SH-SY5Y (cell line): ENCODE measurements at regions not wholly inside any gene's neighbourhood (a gene's known extent, or its start where the extent isn't known, plus 50 kb on each side); places are given as distances from the start of the nearest gene placed in this dataset.

Experiments used
- GATA2 ChIP-seq: IDR thresholded peaks from 2 replicates; pipeline ENCODE4 v1.6.1; 2011; ENCODE audit warnings: mild to moderate bottlenecking, low read depth, low read length
- GATA3 ChIP-seq: IDR thresholded peaks from 2 replicates; pipeline ENCODE4 v1.6.1; 2011; ENCODE audit warnings: low read depth, mild to moderate bottlenecking, low read length, moderate library complexity

DNA sequence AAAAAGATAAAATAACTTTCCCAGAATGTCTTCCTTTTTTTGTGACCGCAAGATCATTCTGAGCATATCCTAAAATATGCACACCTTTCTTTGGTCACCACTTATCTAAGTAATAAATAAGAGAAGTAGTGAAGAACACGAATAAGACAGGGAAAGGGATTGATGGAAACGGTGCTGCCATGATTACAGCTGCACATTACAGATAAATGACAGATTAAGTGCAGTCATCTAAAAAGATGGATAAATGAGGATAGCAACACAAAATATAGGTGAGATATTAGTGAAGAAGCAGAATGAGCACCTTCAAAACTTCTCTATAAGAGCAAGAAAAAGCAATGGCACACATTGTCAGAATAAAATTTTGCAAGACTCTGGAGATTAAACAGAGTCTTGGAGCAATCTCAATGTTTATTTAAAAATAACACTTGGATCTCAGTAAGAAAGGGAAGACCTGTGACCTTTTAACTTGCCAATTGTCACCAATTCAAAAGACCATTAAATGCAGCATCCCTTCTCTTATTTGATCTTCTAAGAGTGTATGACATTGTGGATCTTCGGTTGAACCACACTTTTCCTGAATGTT lies 567.1 kb downstream of the KCNJ2 start:
- no peak for TF ChIP-seq GATA2
- no peak for TF ChIP-seq GATA3
